NCI-H1105 treated with DMSO at 0.1 percent for 48 hours (cell line): ENCODE measurements at regions not wholly inside any gene's neighbourhood (a gene's known extent, or its start where the extent isn't known, plus 50 kb on each side); places are given as distances from the start of the nearest gene placed in this dataset.
"Not testable (repeated sequence)": the region's sequence is repeated elsewhere in the genome, so short reads cannot be mapped to it uniquely, and the experiment has no call there.

ENCODE experiments used
- DNase-seq: peaks from one replicate; lab custom pipeline; 2025; lab: John Stamatoyannopoulos, UW

DNA sequence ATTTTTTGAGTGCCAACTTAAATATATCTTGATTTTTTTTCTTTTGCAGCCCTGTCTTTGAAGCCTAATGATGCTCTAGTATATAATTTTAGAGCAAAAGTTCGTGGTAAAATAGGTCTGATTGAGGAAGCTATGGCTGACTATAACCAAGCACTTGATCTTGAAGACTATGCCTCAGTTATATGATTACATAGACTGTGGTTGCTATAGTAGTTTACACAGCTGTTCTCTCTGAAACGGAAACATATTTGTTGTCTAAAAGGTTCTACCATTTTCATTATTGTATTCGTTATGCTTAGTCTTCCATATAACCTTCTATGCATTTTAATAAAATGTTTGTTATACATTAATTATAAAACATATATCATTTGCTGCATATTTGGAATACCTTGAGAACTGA, 246.7 kb downstream of the TTC6 start:
- DNase-seq = no peak

DNA sequence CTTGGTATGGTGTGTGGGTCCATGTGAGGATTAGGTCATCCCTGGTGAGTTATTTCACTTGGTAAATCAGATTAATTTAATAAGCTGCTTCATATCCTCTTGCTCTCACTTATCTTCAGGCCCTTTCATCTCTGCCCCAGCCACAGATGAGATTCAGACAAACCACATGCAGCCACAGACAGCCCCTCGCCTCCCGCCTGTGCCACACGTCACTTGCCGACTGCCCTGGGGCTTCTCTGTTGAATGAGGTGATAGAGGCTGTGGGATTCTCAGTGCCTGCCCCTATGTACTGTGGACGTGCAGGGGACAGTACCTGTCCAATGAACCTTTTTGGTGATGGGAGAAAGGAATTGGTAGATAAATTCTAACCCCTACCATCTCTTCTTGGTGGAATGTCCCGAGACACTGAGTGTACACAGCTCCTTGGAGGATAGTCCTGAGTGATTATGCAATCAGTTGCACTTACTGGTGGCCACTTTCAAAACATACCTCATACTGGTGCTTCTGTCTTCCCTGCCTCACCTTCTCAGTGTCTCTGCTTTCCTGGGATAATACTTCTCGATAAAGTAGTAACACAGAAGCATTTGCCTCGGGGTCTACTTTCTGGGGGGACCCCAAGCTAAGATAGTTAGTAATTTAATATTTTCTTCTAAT, 248.7 kb downstream of the TTC6 start:
- no peak for DNase-seq

DNA sequence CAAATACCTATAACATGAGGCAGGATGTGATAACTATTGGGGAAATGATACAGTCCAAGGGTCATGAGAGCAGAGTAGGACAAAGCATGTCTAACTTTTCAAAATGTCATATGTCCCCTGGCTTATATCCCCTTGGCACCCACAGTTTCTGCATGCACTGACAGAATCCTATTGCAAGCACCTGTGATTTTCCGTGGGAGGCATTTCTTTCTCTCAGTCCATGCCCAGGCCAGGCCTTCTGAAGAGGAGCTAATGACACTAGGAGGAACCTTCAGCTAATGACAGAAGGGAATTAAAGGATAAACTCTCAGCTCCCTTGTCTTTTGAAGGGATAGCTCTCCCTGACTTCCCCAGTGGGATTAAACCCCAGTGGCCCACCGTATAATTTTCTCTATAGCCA, 249.2 kb downstream of the TTC6 start:
- no peak for DNase-seq

DNA sequence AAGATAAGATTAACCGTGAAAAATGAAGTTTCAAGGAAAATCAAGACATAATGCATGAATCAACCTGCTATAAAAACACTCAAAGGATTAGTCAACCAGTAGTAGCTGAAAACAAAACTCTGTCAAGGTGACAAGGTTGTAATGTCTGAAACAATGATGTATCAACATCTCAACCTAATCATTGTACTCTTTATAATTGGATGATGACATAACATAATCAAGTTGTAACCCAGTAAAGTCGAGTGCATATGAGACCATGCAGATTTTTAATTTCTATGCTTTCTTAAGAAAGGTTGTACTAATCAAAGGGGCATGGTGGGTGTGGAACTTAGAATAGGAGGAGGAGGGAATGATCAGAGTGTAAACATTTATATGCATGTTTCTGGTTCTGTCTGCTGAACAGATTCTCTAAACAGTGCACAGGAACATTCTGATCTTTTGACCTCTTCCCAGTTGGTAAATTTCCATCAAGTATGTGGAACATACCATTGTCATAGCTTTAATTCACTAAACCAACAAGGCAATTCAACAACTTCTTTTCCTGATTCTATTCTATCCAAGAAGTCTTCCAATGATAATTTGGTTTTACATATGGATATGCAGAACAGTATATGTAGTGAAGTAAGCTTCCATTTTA, 253.7 kb downstream of the TTC6 start:
- DNase-seq = no peak

DNA sequence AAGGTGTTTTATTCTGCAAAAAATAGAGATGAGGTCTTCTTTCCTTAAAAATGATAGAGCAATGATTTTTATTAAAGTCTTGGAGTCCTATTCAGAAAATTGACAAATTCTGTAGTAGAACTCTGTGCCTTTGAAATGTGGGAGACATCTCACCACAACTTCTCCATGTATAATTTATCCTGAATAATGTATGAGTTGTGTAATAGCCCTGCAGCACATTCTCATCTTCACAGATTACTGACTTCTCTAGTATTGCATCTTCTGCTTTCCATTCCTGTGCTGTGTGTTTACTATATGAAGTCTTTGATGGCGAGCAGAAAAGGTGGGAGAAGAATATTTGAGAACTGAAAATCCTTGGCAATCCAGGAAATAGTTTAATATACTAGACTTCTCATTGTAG, 255.6 kb downstream of the TTC6 start:
- no peak for DNase-seq

DNA sequence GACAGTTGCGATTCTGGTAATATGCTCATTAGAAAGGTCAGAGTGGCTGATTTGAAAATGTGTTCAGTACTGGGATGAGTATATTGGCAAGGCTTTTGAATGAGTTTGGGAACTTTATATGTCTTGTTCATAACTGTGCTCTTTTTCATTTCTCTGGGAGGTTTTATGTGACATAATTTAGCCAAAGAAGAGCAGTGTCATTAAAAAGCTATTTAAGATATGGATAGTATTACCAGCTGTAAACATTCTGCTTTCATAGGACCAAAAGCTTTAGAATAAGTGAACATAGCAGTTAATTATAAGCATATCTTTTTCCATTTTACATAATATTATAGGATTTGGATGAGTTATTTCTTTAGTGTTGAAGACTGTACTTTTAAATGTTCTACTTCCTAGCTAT, 260.4 kb downstream of the TTC6 start:
- no peak for DNase-seq

DNA sequence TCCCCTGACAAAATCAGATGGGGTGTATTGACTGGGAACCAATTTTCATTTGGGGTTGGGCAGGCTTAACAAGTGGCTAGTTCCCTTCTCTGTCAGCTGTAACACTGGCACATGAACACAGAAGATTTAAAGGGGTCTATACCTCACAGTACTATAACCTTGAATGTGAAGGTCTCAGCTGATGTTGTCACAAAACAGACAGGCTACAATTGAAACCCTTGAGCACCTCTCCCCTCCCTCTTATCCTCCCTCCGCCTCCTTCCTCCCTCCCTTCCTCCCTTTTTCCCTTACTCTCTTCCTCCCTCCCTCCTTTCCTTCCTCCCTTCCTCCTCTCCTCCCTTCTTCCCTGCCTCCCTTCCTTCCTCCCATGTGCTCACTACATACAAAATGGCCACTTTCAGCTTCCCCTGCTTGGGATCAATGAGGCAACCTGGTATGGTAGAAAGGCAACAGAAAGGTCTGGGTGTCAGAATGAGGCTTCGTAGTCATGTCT, 262.4 kb downstream of the TTC6 start:
- no peak for DNase-seq

DNA sequence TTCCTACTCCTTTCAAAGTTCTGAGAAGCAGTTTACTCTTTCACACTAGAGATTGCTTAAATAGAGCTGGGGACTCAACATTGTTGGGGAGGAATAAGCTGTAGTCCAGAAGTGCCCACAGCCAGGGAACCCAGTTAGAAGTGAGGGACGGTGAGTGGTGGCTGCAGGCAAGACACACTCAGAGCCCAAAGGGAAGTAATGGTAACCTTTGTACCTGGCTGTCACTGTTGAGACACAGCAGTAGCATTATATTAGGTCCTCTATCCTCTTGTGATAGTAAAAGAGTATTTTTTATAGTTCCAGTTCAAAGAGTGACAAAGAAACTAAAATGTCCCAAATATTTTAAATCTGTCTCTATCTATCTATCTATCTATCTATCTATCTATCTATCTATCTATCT, 263.3 kb downstream of the TTC6 start:
- no peak for DNase-seq

DNA sequence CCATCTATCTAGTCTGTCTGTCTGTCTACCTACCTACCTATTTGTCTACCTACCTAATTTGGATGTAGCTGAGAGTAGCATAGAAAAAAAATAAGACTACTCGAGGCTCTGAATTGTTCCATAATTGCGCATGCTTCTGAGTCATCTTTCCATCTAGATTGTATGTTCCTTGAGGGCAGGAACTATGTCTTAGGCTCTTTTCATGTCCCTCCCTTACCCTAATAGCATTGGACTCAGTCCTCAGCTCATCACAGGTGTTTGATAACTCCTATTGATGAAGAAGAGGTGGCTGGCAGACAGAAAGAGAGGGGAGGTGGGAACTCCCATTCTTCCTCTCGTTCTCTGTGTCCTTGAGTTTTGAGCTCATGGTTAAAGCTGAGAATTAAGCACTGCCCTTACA, 263.7 kb downstream of the TTC6 start:
- no peak for DNase-seq

DNA sequence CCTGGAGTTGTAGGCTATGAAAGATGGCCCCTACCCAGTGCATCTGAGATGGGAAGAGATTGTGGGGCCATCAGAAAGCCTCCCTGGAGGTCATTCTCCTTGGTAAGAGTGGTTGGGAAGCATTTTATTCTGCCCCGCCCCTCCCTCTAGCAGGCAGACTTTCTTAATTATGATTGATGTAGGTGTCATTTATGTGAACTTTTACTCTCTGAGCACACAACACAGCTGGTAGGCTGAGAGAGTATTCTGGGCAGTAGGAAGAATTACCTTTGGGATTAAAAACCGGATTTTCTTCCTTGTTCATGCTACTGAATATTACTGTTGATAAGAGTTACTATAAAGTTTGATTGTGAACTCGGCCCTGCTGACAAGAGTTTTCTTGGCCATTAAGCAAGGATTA, 266.8 kb downstream of the TTC6 start:
- no peak for DNase-seq

DNA sequence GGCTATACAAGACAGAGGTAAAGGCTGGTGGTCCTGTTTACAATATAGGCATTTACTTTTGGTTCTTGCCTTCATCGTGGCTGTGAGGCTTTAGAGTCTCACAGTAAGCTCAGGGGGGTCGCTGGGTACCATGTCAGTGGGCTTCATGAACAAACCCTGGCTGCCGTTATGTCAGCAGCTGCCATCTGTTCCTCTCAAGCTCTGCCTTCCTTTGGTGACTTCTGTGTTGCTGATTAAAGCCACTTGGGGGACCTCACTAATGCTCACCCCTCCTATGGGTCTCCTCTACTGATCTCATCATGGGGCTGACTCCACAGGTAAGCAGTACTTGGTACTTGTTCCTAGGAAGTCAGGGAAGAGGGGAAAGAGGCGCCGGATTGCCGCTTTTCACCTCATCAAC, 268.7 kb downstream of the TTC6 start:
- no peak for DNase-seq

DNA sequence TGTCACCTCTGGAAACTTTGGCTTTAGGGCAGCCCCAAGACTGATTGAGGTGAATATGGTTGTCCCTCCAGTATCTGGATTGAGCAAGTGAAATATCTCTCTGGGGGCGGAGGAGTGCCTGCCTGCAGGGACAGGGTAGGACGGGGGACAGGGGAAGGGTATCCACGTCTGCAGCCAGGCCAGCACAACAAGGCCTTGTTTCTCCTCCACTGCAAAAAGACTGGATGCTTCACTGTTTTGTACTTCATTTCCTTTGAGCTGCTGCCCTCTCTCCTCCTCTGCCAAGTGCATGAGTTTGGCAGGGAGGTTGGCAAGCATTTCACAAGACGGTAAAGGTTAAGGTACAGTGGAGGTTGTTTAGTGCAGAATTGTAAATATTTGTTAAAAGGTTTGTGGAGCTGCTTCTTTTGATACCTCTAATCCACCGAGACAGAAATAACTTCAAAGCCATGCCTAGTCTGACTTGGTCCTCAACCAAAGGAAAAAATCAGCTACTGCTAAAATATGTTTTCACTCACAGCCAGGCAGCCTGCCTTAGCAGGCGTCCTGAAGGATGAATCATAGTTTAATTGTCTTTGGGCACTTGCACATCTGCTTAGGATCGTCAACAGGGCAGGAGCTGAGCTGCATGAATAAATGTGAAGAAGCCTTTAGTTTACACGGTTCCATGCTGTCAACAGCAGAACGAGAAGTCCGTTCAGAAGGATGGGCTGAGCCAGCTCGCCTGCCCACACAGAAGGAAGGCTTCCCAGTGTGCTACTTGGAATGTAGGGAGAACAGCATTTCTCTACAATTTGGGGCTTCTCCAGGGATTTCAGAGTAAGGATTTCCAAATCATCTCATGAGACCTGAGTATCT, 269.7 kb downstream of the TTC6 start:
- DNase-seq = no peak

DNA sequence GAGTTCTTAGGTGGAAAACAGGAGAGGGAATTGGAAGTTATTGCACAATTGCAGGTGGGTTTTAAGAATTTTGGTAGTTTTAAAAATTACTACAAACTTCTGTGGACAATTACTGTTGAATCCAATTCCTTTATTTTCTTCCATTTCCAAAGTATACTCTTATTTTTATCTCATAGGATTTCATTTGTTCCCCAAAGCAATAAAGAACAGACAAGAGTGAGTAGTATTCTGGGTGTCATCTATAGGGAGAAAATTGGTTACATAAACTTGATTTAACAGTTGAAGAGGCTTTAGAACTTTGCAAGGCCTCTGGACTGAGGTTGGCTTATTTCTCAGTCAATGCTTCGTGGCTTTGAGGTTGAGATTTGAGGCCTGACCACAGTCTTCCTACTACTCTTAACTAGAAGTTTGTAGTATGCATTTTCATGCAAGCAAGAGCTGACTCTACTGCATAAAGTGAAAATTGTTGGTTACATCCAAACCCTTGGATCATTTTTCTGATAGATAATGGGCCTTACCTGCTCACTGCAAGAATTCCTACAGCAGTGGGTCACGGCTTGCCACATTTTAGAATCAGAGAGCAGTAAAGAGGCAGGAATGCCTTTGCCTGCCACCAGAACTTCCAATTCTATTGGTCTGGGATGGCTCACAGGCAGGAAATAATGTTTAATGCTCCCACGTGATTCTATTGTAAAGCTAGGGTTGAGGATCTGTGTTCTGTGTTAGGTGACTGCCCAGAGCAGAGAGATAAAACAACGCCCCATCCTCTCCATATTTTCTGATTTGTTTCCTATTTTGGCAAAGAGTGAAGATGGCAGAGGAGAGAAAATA, 270.5 kb downstream of the TTC6 start:
- no peak for DNase-seq

DNA sequence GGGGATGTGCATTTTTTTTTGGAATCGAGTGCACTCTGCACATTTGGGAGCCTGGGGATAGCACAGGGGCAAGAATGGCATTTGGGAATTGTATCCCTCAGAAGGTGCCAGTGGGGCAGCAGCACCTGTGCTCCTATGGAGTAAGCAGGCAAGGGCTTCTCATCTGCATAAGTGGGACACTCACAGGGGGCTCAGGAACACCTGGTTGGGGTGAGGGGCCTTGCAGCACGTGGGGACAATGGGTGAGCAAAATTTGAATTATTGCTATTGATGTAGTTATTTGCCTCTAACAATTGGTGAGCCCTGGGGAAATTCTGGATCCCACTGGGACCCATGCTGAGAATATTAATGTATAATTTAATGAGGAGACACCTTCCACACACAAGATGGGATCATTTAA, 274.2 kb downstream of the TTC6 start:
- no peak for DNase-seq

DNA sequence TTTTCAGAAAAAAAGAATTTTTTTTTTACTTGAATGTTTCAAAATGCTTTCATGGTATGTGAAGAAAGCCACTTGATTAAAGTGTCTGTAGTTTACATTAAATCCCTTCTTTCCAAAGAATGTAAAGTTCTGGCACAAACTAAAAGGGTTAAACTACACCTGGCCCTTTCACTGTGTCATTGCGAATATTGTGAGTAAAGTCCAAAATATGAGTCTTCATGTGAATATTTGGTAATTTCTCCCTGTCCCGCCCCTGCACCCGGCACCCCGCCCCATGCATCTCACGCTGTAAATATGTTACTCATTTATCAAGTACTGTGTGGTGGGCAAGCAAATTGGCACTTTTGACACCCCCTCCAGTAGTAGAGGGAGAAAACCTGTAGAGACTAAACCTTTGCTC, 274.7 kb downstream of the TTC6 start:
- DNase-seq = no peak

DNA sequence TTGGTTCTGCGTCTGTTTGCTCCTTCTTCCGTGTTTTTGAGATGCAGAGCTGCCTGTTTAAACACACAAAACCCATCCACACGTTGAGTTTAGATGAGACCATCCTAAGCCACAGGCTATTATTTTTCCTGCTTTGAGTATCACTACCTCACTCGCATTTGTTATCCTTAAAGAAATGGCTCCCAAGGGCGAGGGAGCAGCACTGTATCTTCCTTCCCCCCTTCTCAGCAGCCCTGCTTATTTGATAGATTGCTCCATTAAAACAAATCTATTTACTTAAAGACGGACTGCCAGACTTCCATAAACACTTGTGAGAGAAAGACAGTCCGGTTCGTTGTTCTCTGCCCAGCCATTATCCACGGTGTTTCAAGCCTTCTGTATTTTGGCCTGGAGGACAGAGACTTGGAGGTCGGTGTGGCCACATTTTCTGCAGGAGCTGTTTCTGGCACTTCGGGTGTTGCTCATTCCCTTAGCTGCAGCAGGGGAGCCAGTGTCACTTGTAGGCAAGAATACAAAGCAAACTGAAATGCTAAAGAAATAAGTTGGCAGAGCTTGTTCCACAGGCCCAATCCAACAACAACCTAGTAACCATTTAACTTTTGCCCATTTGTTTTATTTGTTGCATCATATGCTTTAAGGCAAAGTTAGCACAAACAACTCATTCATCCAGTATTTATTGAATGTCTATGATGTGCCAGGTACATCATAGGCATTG, 275.4 kb downstream of the TTC6 start:
- no peak for DNase-seq

DNA sequence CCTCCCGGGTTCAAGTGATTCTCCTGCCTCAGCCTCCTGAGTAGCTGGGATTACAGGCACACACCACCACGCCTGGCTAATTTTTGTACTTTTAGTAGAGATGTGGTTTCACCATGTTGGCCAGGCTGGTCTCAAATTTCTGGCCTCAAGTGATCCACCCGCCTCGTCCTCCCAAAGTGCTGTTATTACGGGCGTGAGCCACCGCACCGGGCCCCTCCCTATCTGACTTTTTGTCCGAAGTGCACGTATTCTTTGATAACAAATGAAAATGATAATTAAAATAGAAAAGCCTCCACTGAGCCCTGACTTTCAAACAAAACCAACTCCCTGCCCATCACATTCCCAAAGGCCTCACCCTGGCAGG, 278.6 kb downstream of the TTC6 start:
- DNase-seq = not testable (repeated sequence)

DNA sequence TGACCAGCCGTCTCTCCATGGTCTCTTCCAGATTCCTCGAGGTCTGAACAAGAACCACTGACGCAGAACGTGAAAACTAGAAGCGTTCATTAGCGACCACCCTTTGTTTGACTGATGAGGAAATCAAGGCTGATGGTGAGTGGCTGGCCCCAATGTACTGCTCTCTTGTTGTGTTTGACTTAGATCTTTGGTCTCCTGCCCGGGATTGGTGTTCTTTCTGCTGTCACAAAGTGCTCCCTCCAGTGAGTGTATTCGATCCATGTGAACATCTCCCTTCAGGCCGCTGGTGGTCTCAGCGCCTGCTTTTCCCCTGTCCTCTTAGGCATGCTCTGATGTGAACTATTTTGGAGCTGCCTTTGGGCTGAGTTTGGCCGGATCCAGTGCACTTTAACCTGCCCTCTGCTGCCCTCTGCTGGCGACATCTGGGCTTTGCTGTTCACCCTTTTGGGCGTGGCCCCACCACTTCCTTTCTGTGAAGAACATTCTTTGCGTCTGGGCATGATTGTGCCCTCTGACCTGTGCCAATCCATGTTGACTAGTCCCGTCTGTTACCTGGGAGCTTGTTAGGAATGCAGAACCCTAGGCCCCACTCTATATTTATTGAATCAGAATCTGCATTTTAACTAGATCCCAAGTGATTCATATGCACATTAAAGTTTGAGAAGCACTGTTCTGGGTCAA, 279.1 kb downstream of the TTC6 start:
- DNase-seq = peak; percentile 77

DNA sequence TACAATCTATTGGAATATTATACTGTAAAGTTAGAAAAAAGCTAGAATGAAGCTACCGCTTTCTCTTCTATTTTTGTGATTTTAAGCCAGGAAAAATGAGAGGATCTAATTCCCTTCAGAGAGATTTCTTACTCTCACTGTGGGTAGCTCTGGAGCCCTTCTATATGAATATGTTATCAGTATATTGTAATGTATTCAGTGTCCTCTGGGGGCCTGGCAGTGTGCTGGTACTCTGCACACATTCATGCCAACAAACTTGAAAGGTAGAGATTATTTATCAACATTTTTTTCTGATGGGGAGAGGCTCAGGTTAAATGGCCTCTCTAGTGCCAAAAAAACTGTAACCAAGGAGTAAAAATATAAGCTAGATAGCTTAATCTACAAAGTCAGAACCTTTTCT, 292.8 kb downstream of the TTC6 start:
- no peak for DNase-seq

DNA sequence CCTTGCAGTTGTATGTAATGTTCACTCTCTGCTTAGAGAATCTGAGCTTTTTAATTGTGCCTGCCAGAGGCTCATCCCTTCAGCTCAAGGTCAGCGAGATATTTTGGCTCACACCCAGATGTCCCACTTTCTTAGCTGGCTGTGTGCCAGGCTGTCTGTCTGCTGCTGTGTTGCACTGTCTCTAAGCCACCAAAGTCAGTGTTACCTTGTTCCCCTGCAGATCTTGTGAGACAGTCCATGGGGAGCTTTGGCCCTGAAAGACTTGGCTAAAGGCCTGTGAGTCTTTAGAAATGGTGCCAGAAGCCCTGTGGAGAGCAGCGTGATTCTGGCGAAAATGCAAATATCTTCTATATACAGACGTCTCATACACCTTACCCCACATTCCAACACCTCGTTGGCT, 293.7 kb downstream of the TTC6 start:
- DNase-seq = peak; percentile 78

DNA sequence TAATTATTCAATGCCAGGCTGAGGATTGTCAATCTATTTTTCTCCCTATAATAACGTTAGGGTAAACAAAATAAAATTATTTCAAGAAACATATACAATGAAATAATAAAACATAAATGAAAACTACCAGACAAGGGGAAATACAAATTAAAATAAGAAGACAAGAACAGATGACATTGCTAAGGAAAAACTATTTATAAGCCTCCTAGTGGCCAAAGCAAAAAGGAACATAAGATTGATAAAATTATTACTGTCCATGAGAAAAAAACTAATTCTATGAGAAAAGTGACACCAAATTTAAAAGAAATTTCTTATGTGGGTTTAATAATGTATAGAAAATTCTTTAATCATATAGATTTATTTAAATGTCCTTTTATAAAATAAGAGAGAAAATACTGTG, 294.7 kb downstream of the TTC6 start:
- no peak for DNase-seq
